Mucosa of descending colon (tissue), 3 donors: ENCODE measurements at regions not wholly inside any gene's neighbourhood (a gene's known extent, or its start where the extent isn't known, plus 50 kb on each side); places are given as distances from the start of the nearest gene placed in this dataset.

ENCODE experiments used
- ATAC-seq: fragments of 200-7000 bp; cut with Tn5 transposase; one replicate; pipeline ENCODE4 v1.9.1; 2020; ENCODE audit warnings: mild to moderate bottlenecking, moderate library complexity
- DNase-seq, 3 donors: peaks; one replicate each; pipeline ENCODE4 v3.0.0-alpha.2; 2020
- H3K36me3 ChIP-seq: fragments of 200-600 bp; one replicate; pipeline ENCODE4 v1.8.0; 2021; ENCODE audit warnings: low read depth, mild to moderate bottlenecking
- H3K4me1 ChIP-seq: fragments of 200-600 bp; one replicate; pipeline ENCODE4 v1.8.0; 2021; ENCODE audit warnings: low read depth, mild to moderate bottlenecking
- H3K4me3 ChIP-seq: fragments of 200-600 bp; one replicate; pipeline ENCODE4 v1.8.0; 2021; ENCODE audit warnings: mild to moderate bottlenecking
- H3K9me3 ChIP-seq: fragments of 200-600 bp; one replicate; pipeline ENCODE4 v1.8.0; 2021; ENCODE audit warnings: mild to moderate bottlenecking
- CTCF ChIP-seq: fragments of 200-600 bp; IDR thresholded peaks from one replicate; pipeline ENCODE4 v1.8.0; 2022; ENCODE audit warnings: antibody characterized with exemption, mild to moderate bottlenecking
- intact Hi-C, 2 donors: fragments of 100-400 bp; cut with DNase I in 1 of 2; cut with micrococcal nuclease in 1 of 2; formaldehyde crosslinking; loops; one replicate each; pipeline versions ENCODE4 v1.11.0 to v1.11.1; 2022; cut with DNase I, micrococcal nuclease
- donor health status: DM: no; HTN: no; CAD: no; lungs with moderate emphysema.
- donor health status: DM: no; HTN: no; CAD: no.
- donor health status: DM: no; HTN: yes; CAD: no.

- Histone ChIP-seq H3K4me3 (no peak overlapping the region), H3K36me3 (no peaks in the 10 kb centered on the region), H3K9me3 (no peaks in the 10 kb centered on the region), H3K4me1 (no peaks in the 10 kb centered on the region)
- intact Hi-C loops = no loop called here
- TF ChIP-seq CTCF = no peak
- ATAC-seq = no peak
- no peak for DNase-seq
Observed at GRCh38 chr17:79542718-79543117, 68.1 kb downstream of the RBFOX3 start.

GRCh38 chr17:79541056-79541850 is 69.6 kb downstream of the RBFOX3 start:
- intact Hi-C loops = no loop called here
- ATAC-seq (no peak), DNase-seq (no peak)
- H3K4me3 ChIP-seq = no peak overlapping the region
- no peak for TF ChIP-seq CTCF
- H3K36me3 ChIP-seq = no peaks in the 10 kb centered on the region
- H3K9me3 ChIP-seq = no peaks in the 10 kb centered on the region
- no peaks in the 10 kb centered on the region for H3K4me1 ChIP-seq

- DNase-seq (no peak), ATAC-seq (no peak)
- no peak overlapping the region for H3K4me3 ChIP-seq
- H3K36me3 ChIP-seq = no peaks in the 10 kb centered on the region
- intact Hi-C loops = no loop called here
- no peaks in the 10 kb centered on the region for H3K9me3 ChIP-seq
- no peak for TF ChIP-seq CTCF
- H3K4me1 ChIP-seq = no peaks in the 10 kb centered on the region
Observed at GRCh38 chr17:79539944-79540705, 70.7 kb downstream of the RBFOX3 start.

- TF ChIP-seq CTCF = no peak
- ATAC-seq = no peak
- no peak overlapping the region for H3K4me3 ChIP-seq
- H3K36me3 ChIP-seq = no peaks in the 10 kb centered on the region
- no peaks in the 10 kb centered on the region for H3K4me1 ChIP-seq
- intact Hi-C loops = no loop called here
- DNase-seq = no peak
- H3K9me3 ChIP-seq = no peaks in the 10 kb centered on the region
Observed at GRCh38 chr17:79538291-79538690, 72.6 kb downstream of the RBFOX3 start.

GRCh38 chr17:79537686-79538085 is 73.2 kb downstream of the RBFOX3 start:
- Histone ChIP-seq H3K4me1 (no peaks in the 10 kb centered on the region), H3K4me3 (no peak overlapping the region), H3K36me3 (no peaks in the 10 kb centered on the region), H3K9me3 (no peaks in the 10 kb centered on the region)
- TF ChIP-seq CTCF = no peak
- no peak for DNase-seq
- intact Hi-C loops = no loop called here
- ATAC-seq = no peak
